NCI-H1092 (cell line): ENCODE measurements at regions not wholly inside any gene's neighbourhood (a gene's known extent, or its start where the extent isn't known, plus 50 kb on each side); places are given as distances from the start of the nearest gene placed in this dataset.
A peak's percentile ranks its signal among the peaks of the same experiment; 100 is the strongest.

Source experiments
- DNase-seq: peaks from one replicate; lab custom pipeline; 2025; lab: John Stamatoyannopoulos, UW

- DNase-seq = no peak
Observed at GRCh38 chr18:61082976-61083630, 250.1 kb upstream of the CDH20 start.

- DNase-seq = no peak
Observed at GRCh38 chr18:61085036-61085435, 248.2 kb upstream of the CDH20 start.

- no peak for DNase-seq
Observed at GRCh38 chr18:61085761-61086160, 247.5 kb upstream of the CDH20 start.

- no peak for DNase-seq
Observed at GRCh38 chr18:61086657-61087056, 246.6 kb upstream of the CDH20 start.

GRCh38 chr18:61091379-61091778 is 241.9 kb upstream of the CDH20 start:
- no peak for DNase-seq

- peak; percentile 80 for DNase-seq
Observed at GRCh38 chr18:61093965-61094364, 239.3 kb upstream of the CDH20 start.

- no peak for DNase-seq
Observed at GRCh38 chr18:61096226-61096625, 237.0 kb upstream of the CDH20 start.

GRCh38 chr18:61107113-61107512 is 226.1 kb upstream of the CDH20 start:
- no peak for DNase-seq

- no peak for DNase-seq
Observed at GRCh38 chr18:61108706-61109105, 224.5 kb upstream of the CDH20 start.

- no peak for DNase-seq
Observed at GRCh38 chr18:61123309-61123708, 209.9 kb upstream of the CDH20 start.

GRCh38 chr18:61127714-61128467 is 205.3 kb upstream of the CDH20 start:
- DNase-seq = peak; percentile 91

- no peak for DNase-seq
Observed at GRCh38 chr18:61129001-61129400, 204.2 kb upstream of the CDH20 start.

- DNase-seq = no peak
Observed at GRCh38 chr18:61132031-61132430, 201.2 kb upstream of the CDH20 start.

- DNase-seq = no peak
Observed at GRCh38 chr18:61133783-61134182, 199.4 kb upstream of the CDH20 start.

GRCh38 chr18:61136711-61137251 is 196.4 kb upstream of the CDH20 start:
- DNase-seq = no peak

- no peak for DNase-seq
Observed at GRCh38 chr18:61141691-61142090, 191.5 kb upstream of the CDH20 start.

GRCh38 chr18:61148322-61148721 is 184.9 kb upstream of the CDH20 start:
- DNase-seq = no peak

- DNase-seq = no peak
Observed at GRCh38 chr18:61149786-61150185, 183.4 kb upstream of the CDH20 start.

- DNase-seq = no peak
Observed at GRCh38 chr18:61153571-61153970, 179.7 kb upstream of the CDH20 start.

GRCh38 chr18:61154866-61155265 is 178.4 kb upstream of the CDH20 start:
- DNase-seq = no peak

- DNase-seq = no peak
Observed at GRCh38 chr18:61155586-61155985, 177.6 kb upstream of the CDH20 start.

- DNase-seq = no peak
Observed at GRCh38 chr18:61157451-61157850, 175.8 kb upstream of the CDH20 start.

GRCh38 chr18:61159246-61159645 is 174.0 kb upstream of the CDH20 start:
- no peak for DNase-seq
